Astrocyte (in vitro differentiated cells and primary cell): ENCODE measurements at regions not wholly inside any gene's neighbourhood (a gene's known extent, or its start where the extent isn't known, plus 50 kb on each side); places are given as distances from the start of the nearest gene placed in this dataset.

ENCODE experiments used
- CTCF ChIP-seq: IDR thresholded peaks from 2 replicates; pipeline ENCODE4 v1.5.1; 2011; ENCODE audit warnings: low read depth, mild to moderate bottlenecking, inconsistent platforms, low read length, moderate library complexity; ENCODE audit not compliant: insufficient read depth
- EZH2 ChIP-seq: IDR thresholded peaks from 2 replicates; pipeline ENCODE4 v1.6.1; 2012; ENCODE audit warnings: mild to moderate bottlenecking, low read length, inconsistent platforms; ENCODE audit not compliant: insufficient read depth

GRCh38 chr1:99559166-99559565 is 86.7 kb upstream of the PALMD start:
- TF ChIP-seq CTCF (no peak), EZH2 (no peak)
